Astrocyte of the cerebellum (primary cell): ENCODE measurements at regions not wholly inside any gene's neighbourhood (a gene's known extent, or its start where the extent isn't known, plus 50 kb on each side); places are given as distances from the start of the nearest gene placed in this dataset.

Experiments
- DNase-seq: peaks from one replicate; pipeline ENCODE4 v3.0.0-alpha.2; 2011; ENCODE audit warnings: low read depth
- H3K4me3 ChIP-seq: 2 replicates; pipeline ENCODE4 v1.5.1; 2011; ENCODE audit warnings: mild to moderate bottlenecking, low read depth, low read length, moderate library complexity
- in situ Hi-C: cut with HindIII; loops from 2 replicates; pipeline ENCODE4 v1.10.0; 2017; ENCODE audit warnings: low sequenced_read_pairs
- TF ChIP-seq, protein P1 (sequence below): IDR thresholded peaks from 2 replicates; pipeline ENCODE4 v1.5.1; 2012; ENCODE audit warnings: low read length, low read depth, moderate library complexity, mild to moderate bottlenecking; ENCODE audit errors: missing control alignments

DNA sequence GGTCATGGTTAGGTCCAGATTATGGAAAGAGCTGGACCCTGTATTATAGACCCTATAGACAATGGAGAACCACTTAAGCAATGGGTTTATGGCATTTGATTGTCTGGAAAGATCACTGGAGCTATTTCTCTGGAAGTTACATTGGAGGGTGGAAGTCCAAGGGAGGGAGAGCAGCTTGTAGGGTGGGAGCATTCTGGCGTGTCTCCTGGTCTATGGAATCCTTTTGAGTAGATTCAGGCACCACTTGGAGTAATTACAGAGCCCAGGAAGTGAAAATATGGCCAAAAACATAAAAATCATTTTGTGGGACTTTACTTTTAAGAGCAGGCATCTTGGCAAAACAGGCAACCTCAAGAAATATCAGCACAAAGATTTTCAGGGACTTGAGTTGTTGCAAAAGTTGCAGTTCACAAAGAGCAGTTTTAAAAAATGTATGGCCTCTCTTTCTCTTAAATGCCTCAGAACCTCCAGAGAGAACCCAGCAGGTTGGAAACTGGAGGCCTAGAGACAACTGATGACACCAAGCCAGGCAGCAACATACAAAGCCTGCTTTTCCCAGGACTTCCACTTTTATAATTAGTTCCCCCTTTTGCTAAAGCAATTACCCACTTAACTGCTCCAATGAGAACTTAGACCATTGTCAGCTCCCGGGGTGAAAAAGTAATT, 331.0 kb downstream of the MYCN start:
- no peak overlapping the region for H3K4me3 ChIP-seq
- in situ Hi-C loops = no loop called here
- DNase-seq = no peak

DNA sequence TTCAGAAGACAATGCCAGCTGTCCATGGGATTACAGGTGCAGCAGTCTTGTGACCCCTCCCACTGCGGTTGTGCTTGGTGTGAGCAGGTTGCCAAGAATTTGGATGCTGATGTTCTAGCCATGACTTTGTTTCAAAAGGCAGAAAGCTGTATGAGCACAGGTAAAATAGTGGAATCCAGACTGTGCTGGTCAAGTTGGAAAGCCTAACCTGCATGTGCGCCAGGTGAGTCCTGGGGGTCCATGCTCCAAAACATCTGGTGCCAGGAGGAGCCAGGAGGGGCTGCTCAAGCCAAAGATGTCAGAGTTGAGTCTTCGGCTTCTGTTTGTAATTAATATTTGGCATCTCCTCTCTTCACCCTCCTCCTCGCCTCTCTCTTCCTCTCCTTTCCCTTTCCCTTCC, 330.1 kb downstream of the MYCN start:
- no peak for DNase-seq
- in situ Hi-C loops = no loop called here
- TF ChIP-seq, protein P1, sequence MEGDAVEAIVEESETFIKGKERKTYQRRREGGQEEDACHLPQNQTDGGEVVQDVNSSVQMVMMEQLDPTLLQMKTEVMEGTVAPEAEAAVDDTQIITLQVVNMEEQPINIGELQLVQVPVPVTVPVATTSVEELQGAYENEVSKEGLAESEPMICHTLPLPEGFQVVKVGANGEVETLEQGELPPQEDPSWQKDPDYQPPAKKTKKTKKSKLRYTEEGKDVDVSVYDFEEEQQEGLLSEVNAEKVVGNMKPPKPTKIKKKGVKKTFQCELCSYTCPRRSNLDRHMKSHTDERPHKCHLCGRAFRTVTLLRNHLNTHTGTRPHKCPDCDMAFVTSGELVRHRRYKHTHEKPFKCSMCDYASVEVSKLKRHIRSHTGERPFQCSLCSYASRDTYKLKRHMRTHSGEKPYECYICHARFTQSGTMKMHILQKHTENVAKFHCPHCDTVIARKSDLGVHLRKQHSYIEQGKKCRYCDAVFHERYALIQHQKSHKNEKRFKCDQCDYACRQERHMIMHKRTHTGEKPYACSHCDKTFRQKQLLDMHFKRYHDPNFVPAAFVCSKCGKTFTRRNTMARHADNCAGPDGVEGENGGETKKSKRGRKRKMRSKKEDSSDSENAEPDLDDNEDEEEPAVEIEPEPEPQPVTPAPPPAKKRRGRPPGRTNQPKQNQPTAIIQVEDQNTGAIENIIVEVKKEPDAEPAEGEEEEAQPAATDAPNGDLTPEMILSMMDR = no peak
- H3K4me3 ChIP-seq = no peak overlapping the region

More for the DNA sequence above, 331.0 kb downstream of the MYCN start:
- TF ChIP-seq, protein P1 = no peak

DNA sequence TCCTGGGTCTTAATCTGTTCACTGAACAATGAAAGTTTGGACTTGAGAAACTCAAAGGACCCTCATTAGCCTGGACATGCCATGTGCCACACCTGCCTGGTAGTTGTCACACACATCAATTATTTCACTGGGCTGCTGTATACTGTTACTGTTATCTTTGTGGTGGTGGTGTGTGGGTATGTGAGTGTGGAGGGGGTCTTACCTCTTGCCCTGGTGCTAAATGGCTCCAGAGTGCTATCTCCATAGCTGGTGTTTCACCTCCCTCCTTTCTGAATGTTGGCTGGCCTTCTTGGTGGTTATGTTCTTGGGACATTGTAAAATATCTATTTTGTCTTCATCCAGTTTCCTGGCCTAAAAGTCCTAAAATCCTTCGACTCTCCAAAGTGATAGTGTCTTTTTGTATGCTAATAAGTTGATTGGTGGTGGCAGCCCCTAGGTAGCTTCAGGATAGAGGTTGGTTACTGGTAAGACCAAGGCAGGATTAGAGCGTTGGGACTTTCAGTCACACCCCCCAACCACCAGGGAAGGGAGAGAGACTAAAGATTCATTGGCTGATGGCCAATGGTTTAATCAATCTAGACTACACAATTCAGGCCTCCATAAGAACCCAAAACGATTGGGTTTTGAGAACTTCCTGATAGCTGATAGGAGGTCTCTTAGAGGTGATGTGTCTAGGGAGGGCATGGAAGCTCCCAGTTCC, 328.1 kb downstream of the MYCN start:
- no peak for DNase-seq
- TF ChIP-seq, protein P1 = no peak
- H3K4me3 ChIP-seq = no peak overlapping the region
- in situ Hi-C loops = no loop called here

DNA sequence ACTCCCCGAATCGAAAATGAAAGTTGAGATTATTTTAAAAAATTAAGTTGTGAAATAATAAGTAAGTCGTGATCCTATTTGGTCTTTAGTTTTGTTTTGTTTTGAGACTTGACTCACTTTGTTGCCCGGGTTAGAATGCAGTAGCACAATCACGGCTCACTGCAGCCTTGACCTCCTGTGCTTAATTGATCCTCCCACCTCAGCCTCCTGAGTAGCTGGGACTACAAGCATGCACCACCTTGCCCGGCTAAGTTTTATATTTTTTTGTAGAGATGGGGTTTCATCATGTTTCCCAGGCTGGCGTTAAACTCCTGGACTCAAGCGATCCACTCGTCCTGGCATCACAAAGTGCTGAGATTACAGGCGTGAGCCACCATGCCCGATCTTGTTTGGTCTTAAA, 326.2 kb downstream of the MYCN start:
- in situ Hi-C loops = no loop called here
- H3K4me3 ChIP-seq = no peak overlapping the region
- DNase-seq = no peak
- TF ChIP-seq, protein P1 = no peak

DNA sequence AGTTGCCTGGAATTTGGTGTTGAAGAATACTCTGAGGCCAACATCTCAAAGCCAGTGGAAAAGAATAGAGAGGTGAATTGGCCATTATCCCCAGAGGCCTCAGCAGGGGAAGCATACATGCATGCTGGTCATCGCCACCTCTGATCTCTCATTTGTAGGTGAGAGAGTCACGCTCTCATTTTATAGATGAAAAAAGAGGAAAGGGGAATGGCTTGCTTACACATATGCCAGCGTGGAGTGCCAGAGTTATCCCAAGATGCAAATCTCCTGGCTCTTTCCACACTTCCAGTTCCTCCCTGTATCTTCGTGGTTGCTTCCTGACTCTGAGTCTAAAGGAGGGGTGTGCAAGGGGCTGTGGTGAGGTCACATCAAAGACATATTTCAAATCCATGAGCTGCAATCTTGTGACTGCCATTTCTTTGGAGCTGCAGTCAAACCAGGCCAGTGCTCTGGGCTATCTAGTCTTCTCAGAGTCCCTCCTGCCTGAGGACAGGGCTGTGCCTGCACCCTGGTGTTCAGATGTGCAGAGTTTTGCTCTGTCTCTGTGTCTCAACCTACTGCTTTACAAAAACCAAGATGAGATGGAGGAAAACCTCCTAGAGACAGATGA, 324.7 kb downstream of the MYCN start:
- TF ChIP-seq, protein P1 = no peak
- in situ Hi-C loops = no loop called here

DNA sequence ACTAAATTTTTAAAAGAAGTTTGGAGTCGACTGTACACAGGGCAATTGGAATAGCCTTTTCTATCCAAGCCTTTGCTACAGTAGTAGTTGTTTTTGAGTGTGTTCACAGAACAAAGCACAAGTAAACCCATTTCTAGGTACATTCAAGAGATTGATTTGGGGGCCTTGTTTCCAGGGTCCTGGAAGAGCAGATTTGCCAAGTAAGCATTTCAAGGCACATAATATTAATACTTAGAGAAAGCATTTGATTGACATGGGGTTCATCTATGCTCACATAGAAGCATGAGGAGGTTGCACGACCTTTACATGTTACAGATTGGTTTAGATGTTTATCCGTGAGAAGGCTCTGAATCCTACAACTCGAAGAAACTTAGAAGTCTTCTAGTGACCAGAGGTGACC, 324.1 kb downstream of the MYCN start:
- DNase-seq = no peak
- no peak overlapping the region for H3K4me3 ChIP-seq
- in situ Hi-C loops = no loop called here
- TF ChIP-seq, protein P1 = no peak

More for the DNA sequence above, 324.7 kb downstream of the MYCN start:
- DNase-seq = no peak
- no peak overlapping the region for H3K4me3 ChIP-seq
